ENCODE measurements at regions not wholly inside any gene's neighbourhood (a gene's known extent, or its start where the extent isn't known, plus 50 kb on each side); places are given as distances from the start of the nearest gene placed in this dataset.

DNA sequence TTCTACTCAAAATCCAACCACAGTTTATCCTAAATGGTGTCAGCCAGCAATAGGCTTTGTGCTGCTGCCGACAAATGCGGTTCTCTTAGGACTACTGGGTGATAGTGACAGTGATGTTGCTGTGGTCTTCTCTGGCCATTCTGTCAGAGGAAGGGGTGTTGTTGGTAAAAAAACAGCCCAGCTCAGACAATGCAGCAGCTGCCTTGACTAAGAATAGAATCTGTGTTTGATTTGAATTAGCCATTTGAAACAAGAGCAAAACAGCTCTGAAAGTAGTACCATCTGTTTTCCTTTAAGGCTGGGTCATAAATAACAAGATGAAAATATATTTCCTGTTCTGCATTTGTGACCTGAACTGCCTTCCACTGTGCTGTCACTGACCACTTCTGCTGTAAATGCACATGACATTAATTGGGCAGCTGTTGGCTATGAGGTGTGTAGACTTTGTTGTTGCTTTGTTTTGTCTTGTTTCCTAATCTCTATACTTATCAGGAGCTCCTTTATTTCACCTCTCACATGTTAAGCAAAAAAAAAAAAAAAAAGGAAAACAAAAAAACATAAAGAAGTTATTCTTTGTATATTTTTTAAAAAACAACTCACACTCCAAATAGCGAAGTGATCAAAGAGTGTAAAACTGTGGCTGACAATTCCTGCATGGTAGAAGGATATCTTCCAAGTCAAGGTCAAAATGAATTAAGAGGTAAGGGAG lies 497.8 kb upstream of the ARID1B start:
- TF ChIP-seq, protein P1, sequence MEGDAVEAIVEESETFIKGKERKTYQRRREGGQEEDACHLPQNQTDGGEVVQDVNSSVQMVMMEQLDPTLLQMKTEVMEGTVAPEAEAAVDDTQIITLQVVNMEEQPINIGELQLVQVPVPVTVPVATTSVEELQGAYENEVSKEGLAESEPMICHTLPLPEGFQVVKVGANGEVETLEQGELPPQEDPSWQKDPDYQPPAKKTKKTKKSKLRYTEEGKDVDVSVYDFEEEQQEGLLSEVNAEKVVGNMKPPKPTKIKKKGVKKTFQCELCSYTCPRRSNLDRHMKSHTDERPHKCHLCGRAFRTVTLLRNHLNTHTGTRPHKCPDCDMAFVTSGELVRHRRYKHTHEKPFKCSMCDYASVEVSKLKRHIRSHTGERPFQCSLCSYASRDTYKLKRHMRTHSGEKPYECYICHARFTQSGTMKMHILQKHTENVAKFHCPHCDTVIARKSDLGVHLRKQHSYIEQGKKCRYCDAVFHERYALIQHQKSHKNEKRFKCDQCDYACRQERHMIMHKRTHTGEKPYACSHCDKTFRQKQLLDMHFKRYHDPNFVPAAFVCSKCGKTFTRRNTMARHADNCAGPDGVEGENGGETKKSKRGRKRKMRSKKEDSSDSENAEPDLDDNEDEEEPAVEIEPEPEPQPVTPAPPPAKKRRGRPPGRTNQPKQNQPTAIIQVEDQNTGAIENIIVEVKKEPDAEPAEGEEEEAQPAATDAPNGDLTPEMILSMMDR (IDR thresholded peaks at IDR 0.05), result no peak
- TF ChIP-seq POLR2A (IDR thresholded peaks at IDR 0.05) (no peak), POLR2AphosphoS5 (IDR thresholded peaks at IDR 0.05) (no peak)

All from prostate gland (tissue), 2 donors.